K562 (cell line): ENCODE measurements at regions not wholly inside any gene's neighbourhood (a gene's known extent, or its start where the extent isn't known, plus 50 kb on each side); places are given as distances from the start of the nearest gene placed in this dataset.

Experiments
- CREB5 ChIP-seq: fragments of 250-450 bp; sonication (Bioruptor Pico); IDR thresholded peaks from 2 replicates; pipeline ENCODE4 v1.5.0; 2020; ENCODE audit warnings: mild to moderate bottlenecking
- CUX1 ChIP-seq: fragments of 200-800 bp; sonication (Bioruptor generic); IDR thresholded peaks from 2 replicates; pipeline ENCODE4 v1.6.1; 2016; ENCODE audit warnings: missing genetic modification characterization, missing compliant biosample characterization
- GATA2 ChIP-seq: sonication (generic); formaldehyde crosslinking; IDR thresholded peaks from 2 replicates; pipeline ENCODE4 v1.4.0; 2020; ENCODE audit warnings: mild to moderate bottlenecking, missing genetic modification reagents
- HMG20A ChIP-seq: fragments of 450-650 bp; formaldehyde crosslinking; conservative IDR thresholded peaks from 2 replicates; pipeline ENCODE4 v1.4.0; 2020; ENCODE audit warnings: mild to moderate bottlenecking, mixed read lengths
- MAFF ChIP-seq: IDR thresholded peaks from 2 replicates; pipeline ENCODE4 v1.6.1; 2012; ENCODE audit warnings: low read length, improper control_type of control experiment
- SP2 ChIP-seq: IDR thresholded peaks from 2 replicates; pipeline ENCODE4 v1.6.1; 2011; ENCODE audit warnings: mild to moderate bottlenecking, low read depth, low read length, moderate library complexity; ENCODE audit not compliant: poor library complexity, severe bottlenecking; ENCODE audit errors: extremely low read depth
- ZBTB12 ChIP-seq: fragments of 250-450 bp; sonication (Bioruptor Pico); IDR thresholded peaks from 2 replicates; pipeline ENCODE4 v1.4.0; 2020
- ZBTB40 ChIP-seq, 2 experiments: fragments of 450-650 bp in 1 of 2; sonication (generic) in 1 of 2; formaldehyde crosslinking in 1 of 2; IDR thresholded peaks; 2 replicates each; pipeline versions ENCODE4 v1.7.1 to v1.9.0; 2016 to 2022; ENCODE audit warnings: inconsistent platforms in 1 of 2, mild to moderate bottlenecking in 1 of 2, missing genetic modification reagents in 1 of 2
- ZNF184 ChIP-seq: sonication (generic); formaldehyde crosslinking; IDR thresholded peaks from 2 replicates; pipeline ENCODE4 v1.5.0; 2020; ENCODE audit warnings: missing genetic modification reagents
- ZNF507 ChIP-seq: conservative IDR thresholded peaks from 2 replicates; pipeline ENCODE4 v1.6.1; 2017; ENCODE audit warnings: missing genetic modification characterization, missing compliant biosample characterization

GRCh38 chr13:62321895-62322294 lies 906.2 kb upstream of the PCDH20 start (continued):
- no peak for TF ChIP-seq ZBTB40 (IDR thresholded peaks at IDR 0.05)
- TF ChIP-seq ZBTB40 (CRISPR knock-in tag; IDR thresholded peaks at IDR 0.05), result no peak
- no peak for TF ChIP-seq ZBTB12 (CRISPR knock-in tag)
- TF ChIP-seq SP2, result no peak
- TF ChIP-seq MAFF, result no peak
- no peak for TF ChIP-seq CUX1 (CRISPR knock-in tag)
- no peak for TF ChIP-seq GATA2 (CRISPR knock-in tag)
- TF ChIP-seq CREB5 (CRISPR knock-in tag), result no peak
- TF ChIP-seq ZNF507 (tag), result no peak
- TF ChIP-seq ZNF184, result no peak
- no peak for TF ChIP-seq HMG20A (CRISPR knock-in tag)
